Omental fat pad (tissue), 3 donors: ENCODE measurements at regions not wholly inside any gene's neighbourhood (a gene's known extent, or its start where the extent isn't known, plus 50 kb on each side); places are given as distances from the start of the nearest gene placed in this dataset.

ENCODE experiments used
- ATAC-seq: fragments of 150-250 bp; one replicate; pipeline ENCODE4 v1.9.1; 2016; ENCODE audit warnings: mild to moderate bottlenecking, moderate library complexity; ENCODE audit not compliant: low FRiP score
- DNase-seq: peaks from one replicate; pipeline ENCODE4 v3.0.0-alpha.2; 2019; ENCODE audit warnings: low spot score
- CTCF ChIP-seq, 3 donors: fragments of 450-650 bp; IDR thresholded peaks; one replicate each; pipeline ENCODE4 v1.5.1; 2016 to 2017; ENCODE audit warnings: antibody characterized with exemption in 3 of 3, mild to moderate bottlenecking in 3 of 3, moderate library complexity in 2 of 3

- ATAC-seq (no peak), DNase-seq (no peak)
- TF ChIP-seq CTCF (IDR thresholded peaks at IDR 0.05): no peak
Measured at GRCh38 chr3:64865839-64866570, 178.2 kb upstream of the ADAMTS9 start.

- no peak for TF ChIP-seq CTCF (IDR thresholded peaks at IDR 0.05)
- no peak for ATAC-seq
Measured at GRCh38 chr3:64863226-64864212, 175.7 kb upstream of the ADAMTS9 start.

GRCh38 chr3:64861684-64862083, 173.9 kb upstream of the ADAMTS9 start:
- ATAC-seq (no peak), DNase-seq (no peak)
- TF ChIP-seq CTCF (IDR thresholded peaks at IDR 0.05): no peak

More at GRCh38 chr3:64863226-64864212, 175.7 kb upstream of the ADAMTS9 start:
- DNase-seq: no peak

- TF ChIP-seq CTCF (IDR thresholded peaks at IDR 0.05): no peak
- ATAC-seq (no peak), DNase-seq (no peak)
Measured at GRCh38 chr3:64860536-64860870, 172.7 kb upstream of the ADAMTS9 start.

GRCh38 chr3:64859625-64860535, 172.1 kb upstream of the ADAMTS9 start:
- ATAC-seq: no peak
- TF ChIP-seq CTCF (IDR thresholded peaks at IDR 0.05): no peak
- no peak for DNase-seq

GRCh38 chr3:64856977-64857516, 169.2 kb upstream of the ADAMTS9 start:
- DNase-seq: no peak

More at GRCh38 chr3:64856977-64857516, 169.2 kb upstream of the ADAMTS9 start:
- no peak for ATAC-seq
- TF ChIP-seq CTCF (IDR thresholded peaks at IDR 0.05): no peak
